ENCODE measurements at regions not wholly inside any gene's neighbourhood (a gene's known extent, or its start where the extent isn't known, plus 50 kb on each side); places are given as distances from the start of the nearest gene placed in this dataset.

DNA sequence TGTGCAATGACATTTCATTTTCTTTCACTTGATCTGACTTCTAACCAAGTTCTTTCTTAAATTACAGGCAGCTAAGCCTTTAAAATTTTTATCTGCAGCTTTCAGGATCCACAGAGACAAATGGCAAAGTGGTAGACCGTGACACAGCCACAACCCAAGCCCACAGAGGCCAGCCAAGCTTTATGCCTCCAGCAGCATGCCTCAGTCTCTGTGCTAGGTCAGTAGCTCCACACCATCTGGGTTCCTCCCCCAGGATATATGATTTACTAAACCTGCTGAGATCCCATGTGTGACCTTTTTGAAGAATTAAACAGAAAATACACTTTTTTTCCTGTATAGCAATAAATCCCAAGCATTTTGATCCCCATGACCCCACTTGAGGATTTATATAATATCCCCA, 290.4 kb upstream of the CAND1 start:
- TF ChIP-seq, protein P1, sequence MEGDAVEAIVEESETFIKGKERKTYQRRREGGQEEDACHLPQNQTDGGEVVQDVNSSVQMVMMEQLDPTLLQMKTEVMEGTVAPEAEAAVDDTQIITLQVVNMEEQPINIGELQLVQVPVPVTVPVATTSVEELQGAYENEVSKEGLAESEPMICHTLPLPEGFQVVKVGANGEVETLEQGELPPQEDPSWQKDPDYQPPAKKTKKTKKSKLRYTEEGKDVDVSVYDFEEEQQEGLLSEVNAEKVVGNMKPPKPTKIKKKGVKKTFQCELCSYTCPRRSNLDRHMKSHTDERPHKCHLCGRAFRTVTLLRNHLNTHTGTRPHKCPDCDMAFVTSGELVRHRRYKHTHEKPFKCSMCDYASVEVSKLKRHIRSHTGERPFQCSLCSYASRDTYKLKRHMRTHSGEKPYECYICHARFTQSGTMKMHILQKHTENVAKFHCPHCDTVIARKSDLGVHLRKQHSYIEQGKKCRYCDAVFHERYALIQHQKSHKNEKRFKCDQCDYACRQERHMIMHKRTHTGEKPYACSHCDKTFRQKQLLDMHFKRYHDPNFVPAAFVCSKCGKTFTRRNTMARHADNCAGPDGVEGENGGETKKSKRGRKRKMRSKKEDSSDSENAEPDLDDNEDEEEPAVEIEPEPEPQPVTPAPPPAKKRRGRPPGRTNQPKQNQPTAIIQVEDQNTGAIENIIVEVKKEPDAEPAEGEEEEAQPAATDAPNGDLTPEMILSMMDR (conservative IDR thresholded peaks at IDR 0.05) = no peak
- TF ChIP-seq ZFX (IDR thresholded peaks at IDR 0.05) = no peak
